SKM-1 (cell line): ENCODE measurements at regions not wholly inside any gene's neighbourhood (a gene's known extent, or its start where the extent isn't known, plus 50 kb on each side); places are given as distances from the start of the nearest gene placed in this dataset.

ENCODE experiments used
- DNase-seq: peaks from one replicate; lab custom pipeline; 2025; ENCODE audit not compliant: unreplicated experiment; lab: John Stamatoyannopoulos, UW

DNA sequence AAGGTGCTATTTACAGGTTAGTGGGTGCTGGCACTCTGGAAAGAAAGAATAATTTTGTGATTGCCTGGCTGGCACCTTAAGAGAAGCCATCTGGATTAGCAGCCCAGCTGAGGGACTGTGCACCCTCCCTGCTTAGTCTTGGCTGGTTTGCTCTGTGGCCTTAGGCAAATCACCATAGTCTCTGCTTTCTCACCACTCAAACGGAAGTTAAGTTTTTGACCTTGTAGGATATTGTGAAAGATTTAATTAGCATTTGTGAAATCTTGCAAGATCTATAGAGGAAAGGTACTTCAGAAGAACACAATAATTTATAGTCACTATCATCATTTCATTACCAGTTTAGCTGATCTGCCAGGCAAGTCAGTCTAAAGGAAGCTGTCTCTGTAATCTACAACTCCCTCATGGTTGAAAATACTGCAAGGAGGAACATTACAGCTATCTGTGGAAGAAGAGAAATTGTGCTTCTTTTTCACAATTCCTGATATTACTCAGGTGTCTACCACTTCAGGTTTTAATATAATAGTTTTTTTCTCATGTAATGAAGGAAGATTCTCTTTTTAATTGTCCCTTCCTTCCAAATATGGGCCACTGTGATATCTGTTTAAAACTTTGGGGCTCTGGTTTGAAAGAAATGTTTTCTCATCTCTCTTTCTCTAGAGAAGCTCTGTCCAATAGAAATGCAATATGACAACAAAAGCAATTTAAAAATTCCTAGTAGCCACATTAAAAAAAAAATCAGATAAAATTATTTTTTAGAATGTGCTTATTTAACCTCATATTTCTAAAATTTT is 219.6 kb downstream of the PTEN start:
- DNase-seq = peak; percentile 81

DNA sequence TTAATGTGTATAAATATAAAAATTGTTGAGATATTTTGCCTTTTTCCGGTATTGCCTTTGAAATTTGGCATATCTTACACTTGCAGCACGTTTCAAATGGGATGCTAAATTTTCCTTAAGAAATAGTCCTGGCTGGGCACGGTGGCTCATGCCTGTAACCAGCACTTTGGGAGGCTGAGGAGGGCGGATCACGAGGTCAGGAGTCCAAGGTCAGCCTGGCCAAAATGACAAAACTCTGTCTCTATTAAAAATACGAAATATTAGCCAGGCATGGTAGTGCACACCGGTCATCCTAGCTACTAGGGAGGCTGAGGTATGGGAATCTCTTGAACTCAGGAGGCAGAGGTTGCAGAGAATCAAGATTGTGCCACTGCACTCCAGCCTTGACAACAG is 220.2 kb downstream of the PTEN start:
- DNase-seq = no peak

DNA sequence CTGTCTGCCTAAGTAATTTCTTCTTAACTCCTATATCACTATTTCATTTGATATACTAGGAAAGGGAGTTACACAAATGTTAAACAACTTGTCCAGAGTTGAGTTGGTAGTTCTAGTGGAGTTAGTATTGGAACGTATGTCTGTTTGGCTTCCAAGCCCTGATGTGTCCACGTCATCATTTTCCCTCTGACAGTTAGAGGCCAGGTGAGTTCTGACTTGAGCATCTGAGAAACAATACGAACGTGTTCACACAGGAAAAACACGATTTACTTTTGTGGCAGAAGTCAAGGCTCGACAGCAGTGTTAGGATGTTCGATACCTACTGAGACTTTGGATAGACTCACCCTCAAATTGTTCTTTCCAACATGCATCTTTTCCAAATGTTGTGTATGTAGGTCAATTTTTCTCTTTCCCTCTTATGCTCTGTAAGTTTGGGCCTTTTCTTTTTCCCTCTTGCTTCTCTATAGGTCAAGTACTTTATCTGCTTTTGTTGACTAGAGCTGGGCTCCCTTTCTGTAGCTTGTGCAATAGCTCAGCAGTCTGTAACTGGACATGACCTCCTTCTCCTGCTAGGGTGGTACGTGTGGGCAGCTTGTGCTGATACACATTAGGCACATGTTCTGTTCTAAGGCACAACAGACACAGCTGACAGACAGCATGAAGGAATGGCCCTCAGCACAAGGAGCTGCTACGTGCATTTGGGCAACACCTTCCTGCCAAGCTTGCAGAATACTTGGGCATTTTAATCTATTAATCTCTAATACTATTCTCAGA is 222.9 kb downstream of the PTEN start:
- DNase-seq = no peak

DNA sequence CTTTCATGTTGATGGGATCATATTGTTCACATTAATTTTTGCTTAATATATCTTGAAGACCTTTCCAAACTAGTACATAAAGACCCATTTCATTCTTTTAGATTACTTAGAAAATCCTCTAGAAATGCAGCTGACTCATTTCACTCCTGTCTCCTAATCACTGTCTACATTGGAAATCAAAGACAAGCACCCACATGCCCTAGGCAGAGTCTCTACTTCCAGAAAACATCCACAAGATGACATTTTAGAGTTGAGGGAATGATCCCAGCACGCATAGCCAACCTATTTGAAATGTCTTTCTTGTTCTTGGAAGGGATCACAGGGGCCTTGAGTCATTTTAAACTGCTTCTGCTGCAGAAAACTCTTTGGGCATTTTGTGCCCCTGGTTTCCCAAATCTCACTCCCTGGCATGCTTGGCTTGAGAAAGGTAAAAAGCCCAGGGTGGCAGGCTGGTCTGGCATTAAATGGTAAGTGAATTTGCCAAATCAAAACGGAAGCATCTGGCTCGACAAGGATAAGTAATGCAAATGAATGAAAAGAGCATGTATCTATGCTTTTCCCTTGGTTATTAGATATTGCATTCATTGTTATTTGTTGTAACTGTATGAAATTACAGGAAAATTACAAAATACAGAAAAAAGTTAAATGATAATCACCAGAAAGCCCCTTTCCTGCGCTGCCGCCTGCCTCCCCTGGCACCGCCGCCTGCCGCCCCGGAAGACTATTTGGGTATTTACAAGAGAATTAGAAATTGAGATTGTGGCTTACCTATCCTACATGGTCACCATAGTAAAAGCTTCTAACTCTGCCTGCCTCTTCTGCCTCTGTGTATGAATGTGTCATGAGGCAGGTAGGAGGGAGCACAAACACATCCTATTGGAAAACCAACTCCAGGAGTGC is 225.3 kb downstream of the PTEN start:
- no peak for DNase-seq

DNA sequence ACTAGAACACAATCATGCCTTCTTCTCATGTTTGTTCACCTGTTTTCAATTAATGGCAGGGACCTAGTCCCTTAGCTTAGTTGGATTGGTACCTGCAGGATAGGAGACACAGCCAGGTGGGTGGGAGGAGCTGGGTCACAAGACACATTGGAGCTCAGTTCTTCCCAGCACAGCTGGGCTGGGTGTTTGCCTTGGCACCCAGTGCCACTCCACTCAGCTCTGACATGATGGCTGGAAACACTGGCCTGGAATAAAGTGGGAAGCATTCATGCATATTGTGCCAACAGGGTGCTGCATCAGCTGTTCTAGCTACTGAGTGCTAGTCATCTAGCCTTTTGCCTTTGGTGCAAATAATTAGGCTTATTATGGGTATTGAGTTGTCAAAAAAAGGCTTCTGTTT is 226.1 kb downstream of the PTEN start:
- no peak for DNase-seq

DNA sequence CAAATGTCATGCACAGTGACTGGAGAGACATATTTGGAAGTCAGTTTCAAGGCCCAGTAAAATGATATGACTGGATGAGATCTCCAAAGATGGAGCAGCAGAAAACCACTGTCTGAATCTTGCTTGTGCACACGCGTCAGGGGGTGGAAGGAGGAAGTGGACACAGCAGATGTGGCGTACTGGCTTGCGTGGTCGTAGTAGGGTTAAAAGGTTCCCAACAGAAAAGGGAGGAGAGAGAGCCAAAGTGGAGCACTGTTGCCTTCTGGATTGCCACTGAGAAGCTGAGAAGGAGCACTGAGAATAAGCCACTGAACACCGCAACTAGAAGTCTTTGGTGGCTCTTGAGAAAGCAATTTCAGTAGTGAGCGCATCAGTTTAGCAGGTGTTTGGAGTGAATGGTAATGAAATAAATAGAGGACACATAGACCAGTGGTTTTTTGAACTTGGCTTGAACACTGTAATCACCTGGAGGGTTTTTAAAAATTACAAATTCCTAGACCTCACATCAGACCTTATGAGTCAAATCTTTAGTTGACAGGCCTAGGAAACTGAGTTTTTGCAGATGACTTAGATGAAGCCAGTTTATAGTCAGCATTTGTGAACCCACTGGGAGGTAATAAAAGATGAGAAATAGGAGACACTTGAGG is 227.3 kb downstream of the PTEN start:
- peak; percentile 15 for DNase-seq

DNA sequence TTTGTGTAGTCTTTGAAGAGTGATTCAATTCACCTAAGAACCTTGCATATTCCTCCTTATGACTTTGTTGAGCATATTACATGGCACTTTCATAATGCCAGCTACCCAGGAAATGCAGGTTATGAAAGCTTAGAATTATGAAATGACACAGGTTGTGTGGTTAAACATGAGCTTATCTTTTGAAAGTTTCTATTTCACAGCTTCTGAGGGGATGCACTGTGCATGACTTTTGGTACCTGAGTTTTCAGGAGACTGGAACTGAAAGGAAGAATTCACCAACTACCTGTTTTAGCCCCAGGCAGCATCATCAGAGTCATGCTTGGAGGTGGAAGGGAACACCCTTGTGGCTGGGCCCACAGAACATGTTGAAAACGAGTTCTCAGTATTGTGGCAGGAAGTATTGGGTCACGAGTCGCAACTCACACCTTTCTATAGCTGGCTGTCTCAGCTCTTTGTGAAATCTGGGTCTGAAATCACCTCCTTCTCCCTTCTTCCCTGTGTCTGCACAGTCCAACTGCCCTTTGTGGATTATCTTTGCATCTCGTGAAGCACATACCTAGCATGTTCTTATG is 228.2 kb downstream of the PTEN start:
- peak; percentile 66 for DNase-seq

DNA sequence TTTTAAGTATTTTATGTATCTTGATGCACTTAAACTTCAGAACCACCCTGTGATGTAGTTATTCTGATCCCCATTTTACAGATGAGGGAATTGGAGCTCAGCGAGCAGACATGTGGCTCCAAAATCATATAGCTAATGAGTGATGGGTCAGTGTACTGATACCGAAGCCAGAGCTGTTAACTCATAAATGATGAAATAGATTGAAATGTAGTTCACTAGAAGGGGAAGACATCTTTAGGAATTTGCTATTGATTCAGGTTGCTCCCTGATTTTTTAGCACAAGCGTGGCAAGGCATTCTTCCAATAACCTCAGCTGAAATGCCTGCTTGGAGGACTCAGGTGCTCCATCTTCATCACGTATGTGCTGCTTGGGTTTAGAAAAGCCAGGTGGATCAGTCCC is 228.8 kb downstream of the PTEN start:
- no peak for DNase-seq

DNA sequence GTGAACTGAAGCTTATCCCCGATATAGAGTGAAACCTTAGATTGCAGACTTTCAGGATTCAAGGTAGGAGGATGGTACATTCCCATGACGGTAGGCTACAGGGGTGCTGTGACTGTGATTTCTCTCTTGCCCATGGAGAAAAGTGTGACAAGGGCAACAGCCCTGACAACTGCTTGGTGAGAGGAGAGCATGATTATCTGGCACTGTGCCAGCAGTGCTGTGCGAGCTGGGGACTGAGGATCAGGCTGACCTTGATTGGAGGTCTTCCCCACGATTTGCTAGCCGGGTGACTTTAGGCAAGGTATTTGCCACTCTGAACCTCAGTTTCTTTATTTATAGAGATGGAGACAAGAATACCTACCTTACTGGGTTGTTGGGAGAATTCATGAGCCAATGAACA is 229.5 kb downstream of the PTEN start:
- DNase-seq = no peak

DNA sequence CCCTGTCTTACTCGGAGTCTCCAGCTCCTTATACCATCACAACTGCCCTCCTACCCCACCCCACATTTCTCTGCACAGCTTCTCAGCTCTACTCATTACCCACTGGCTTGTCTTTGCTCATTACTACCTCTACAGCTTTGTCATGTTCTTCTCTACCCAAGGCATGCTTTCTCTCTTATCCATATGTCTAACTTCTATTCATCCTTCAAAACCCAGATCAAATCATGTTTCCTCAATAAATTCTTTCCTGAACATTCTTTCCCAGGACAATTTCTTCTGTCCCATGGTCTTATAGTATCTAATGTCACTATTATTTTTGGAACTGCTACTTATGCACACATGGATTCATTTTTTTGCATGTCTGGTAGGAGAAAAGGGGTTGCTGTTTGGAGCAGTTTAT is 231.4 kb downstream of the PTEN start:
- no peak for DNase-seq

DNA sequence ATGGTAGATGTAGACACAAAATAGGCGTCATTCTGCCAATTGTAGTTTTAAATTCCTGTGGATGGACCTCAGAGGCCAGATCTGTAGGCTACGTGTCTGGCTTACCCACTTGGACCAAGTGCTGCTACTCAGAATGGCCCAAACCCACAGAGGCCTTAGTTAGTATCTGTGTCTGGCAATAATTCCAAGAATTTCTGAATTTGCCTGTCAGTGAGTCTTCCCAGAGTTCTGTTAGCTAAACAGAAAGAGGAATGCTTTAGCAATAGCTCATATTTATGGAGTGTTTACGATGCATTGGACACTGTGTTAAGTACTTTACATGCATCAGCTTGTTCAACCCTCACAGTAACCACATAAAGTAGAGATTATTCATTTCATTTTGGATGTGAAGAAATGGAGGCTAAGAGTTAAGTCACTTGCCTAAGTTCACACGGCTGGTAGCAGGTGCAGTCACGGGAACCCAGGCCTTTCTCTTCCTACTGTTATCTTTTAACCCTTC is 231.8 kb downstream of the PTEN start:
- DNase-seq = no peak

DNA sequence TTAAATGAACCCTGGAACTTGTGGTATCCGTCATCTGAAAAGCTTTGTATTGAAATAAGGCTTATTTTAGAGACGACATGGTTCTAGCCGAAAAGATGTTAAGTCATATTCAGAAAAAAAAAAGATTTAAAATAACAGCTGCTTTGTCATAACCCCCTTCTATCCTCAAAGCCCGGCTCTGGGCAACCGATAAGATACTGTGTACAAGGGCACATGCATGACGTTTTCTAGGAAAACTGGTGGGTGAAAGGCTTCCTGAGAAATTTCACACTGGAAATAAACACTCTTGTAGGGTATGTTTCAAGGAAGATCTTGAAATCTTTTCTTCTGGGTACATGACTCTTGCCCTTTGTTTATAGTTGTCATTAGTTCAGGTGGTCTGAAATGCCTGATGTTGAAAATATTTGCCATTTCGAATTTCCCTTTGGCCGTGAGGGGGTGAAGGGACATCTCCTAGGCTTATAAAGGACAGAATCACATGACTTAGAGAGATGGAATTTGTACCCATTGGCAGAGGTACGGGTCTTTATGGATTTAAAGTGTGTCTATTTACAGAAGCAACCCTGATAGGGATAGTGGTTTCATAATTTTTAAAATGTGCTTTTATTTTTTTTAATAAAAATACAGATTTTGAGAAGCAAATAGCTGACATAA is 232.5 kb downstream of the PTEN start:
- no peak for DNase-seq

DNA sequence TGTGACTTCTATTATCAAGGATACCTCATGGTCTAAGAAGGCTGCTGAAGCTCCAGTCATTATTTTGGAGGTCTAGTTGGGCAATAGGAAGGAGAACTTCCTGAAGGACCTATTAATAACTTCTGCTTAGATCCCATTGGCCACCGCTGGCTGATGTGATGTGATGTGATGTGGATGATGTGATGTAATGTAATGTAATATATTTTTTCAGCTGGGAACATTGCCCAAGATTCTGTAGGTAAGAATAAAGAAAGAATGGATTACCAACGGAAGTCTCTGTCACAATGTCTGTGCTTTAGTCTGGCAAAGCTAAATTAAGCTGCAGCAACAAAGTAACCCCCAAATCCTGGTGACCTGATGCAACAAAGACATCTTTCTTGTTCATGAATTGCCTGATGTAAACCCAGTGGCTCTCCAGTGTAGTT is 233.7 kb downstream of the PTEN start:
- peak; percentile 78 for DNase-seq

DNA sequence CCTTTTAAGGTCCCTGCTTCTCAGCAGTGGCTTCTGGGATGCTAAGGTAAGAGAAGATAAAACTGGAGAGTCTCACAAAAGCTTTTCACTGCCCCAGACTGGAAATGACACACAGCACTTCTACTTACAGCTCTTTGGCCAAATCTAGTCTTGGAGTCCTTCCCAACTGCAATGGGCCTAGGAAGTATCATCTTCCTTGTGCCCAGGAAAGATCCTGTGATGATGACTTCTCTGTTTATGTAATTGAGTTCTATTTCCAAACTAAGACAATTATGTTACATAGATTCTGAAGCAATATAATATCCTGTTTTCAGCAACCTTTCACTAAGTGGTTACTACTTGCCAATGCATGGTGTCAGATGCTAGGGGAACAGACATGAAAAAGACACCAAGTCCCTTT is 234.1 kb downstream of the PTEN start:
- peak; percentile 60 for DNase-seq

DNA sequence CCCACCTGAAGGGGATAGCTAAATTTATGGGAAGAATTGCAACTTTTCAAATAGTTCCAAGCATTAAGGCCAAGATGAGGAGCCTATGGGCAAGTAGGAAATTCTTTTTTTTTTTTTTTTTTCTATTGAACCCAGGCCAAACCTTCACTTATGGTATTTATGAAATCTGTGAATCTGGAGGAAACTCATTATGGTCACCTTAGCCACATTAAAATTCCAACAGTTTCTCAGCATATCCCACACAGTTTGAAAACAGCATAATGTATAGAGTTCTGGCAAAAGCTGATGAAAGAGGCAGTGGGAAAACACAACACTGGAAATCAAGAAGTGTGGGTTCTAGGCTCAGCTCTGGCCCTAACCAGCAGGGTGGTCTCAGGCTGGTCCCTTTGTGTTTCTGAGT is 236.9 kb downstream of the PTEN start:
- DNase-seq = no peak

DNA sequence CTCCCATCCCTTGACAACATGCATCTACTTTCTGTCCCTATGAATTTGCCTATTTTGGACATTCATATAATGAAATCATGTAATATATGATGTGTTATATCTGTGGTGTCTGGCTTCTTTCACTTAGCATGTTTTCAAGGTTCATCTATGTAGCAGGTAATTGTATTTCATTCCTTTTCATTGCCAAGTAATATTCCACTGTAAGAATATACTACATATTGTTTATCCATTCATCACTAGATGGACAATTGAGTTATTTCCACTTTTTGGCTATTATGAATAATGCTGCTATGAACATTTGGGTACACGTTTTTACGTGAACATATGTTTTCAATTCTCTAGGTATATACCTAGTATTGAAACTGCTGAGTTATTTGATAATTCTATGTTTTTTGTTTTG is 238.2 kb downstream of the PTEN start:
- DNase-seq = no peak

DNA sequence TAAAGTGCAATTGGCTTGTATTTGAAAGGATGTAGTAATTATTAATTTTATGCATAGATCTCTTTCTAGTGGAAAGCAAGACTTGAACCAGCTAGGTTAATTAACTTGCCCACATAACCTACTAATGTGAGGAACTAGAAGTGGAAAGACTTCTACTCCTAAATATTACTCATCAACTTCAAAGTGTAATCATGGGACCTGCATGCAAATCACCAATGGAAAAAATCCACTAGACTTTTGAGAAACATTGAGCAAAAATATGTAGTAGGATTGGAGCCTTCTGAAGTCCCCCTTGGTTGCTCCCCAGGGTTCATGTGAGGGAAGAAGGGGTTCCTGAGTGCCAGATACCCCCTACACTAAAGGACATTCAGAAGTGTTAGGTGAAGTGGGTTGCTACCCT is 240.2 kb downstream of the PTEN start:
- DNase-seq = no peak

DNA sequence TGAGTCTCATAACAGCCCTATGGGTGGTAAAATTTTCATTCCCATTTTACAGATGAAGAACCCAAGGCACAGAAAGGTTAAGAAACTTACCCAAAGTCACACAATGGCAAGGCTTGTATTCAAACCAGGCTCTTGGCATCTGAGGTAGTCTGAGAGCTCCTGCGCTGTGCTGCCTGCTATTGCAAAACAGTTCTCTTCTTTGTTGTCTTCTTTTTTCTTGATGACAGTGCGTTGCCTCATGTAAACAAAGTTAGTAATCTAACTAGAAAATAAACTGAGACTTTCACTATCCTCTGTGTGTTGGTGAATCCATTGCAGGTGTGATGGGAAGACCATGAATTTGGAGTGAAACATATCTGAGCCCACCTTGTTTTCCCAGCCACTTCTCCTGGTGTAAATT is 240.8 kb downstream of the PTEN start:
- DNase-seq = no peak

DNA sequence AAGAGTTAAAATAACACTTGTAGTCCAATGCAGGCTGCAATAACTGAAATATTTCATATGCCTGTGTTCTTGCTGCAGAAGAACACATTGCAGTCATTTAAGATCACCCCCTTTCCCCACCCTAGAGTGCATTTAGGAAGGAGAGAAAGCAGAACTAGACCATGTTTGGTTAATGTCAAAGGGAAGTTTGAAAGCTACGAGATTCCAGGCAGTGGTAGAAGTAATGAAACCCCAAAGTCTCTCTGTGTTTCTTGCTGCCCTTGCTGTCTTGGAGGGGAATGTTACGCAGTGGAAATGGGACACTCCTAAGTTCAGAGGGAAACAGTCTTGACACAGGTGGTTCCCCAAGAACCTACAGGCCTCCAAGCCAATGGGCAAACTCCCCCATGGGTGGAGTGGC is 242.9 kb downstream of the PTEN start:
- DNase-seq = peak; percentile 86
